ENCODE measurements at regions not wholly inside any gene's neighbourhood (a gene's known extent, or its start where the extent isn't known, plus 50 kb on each side); places are given as distances from the start of the nearest gene placed in this dataset.

DNA sequence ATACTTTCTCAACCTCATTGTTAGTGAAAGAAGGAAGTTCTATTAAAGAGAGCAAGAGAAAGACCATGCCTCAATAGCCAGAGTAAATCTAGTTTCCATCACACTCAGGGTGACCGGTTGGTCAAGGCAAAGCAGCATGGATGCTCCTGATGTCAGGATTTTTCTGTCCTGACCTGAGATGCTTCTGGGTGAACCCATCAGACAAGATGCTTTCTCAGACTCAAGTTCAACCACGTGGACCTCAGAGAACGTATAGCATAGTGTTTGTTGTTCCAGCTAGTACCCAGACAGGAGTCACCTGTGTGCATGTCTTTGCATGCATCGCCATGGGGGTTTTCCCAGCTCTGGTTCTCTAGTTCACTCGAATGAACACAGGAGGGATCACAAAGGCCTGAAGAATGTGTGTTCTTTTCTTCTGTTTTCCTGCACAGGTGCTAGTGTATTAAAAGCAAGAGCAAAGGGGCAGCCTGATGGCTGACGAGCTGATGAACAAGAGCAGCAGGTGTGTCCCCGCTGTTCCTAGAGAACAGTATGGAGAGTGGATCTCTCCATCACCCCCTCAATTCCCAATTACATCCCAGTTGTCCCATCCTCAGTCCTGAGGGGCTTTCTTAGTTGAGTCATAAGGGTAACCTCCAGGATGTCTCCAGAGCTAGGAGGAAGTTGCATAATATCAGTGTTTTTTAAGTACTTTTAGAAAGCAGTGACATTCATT, 110.5 kb upstream of the ENPP6 start:
- H3K27me3 Mint-ChIP-seq (ENCODE audit: low read depth): no peaks in the 10 kb centered on the region
- peaks cover 35% of the 10 kb centered on the region for H3K4me1 Mint-ChIP-seq
- H3K36me3 Mint-ChIP-seq: no peaks in the 10 kb centered on the region
- TF ChIP-seq, protein P1, sequence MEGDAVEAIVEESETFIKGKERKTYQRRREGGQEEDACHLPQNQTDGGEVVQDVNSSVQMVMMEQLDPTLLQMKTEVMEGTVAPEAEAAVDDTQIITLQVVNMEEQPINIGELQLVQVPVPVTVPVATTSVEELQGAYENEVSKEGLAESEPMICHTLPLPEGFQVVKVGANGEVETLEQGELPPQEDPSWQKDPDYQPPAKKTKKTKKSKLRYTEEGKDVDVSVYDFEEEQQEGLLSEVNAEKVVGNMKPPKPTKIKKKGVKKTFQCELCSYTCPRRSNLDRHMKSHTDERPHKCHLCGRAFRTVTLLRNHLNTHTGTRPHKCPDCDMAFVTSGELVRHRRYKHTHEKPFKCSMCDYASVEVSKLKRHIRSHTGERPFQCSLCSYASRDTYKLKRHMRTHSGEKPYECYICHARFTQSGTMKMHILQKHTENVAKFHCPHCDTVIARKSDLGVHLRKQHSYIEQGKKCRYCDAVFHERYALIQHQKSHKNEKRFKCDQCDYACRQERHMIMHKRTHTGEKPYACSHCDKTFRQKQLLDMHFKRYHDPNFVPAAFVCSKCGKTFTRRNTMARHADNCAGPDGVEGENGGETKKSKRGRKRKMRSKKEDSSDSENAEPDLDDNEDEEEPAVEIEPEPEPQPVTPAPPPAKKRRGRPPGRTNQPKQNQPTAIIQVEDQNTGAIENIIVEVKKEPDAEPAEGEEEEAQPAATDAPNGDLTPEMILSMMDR (IDR thresholded peaks at IDR 0.05; ENCODE audit: unreplicated experiment): no peak
- no peak overlapping the region for H3K4me3 Mint-ChIP-seq
- no peaks in the 10 kb centered on the region for H3K9me3 Mint-ChIP-seq
- H3K27ac Mint-ChIP-seq: peak overlapping the region; percentile 71
- DNase-seq (ENCODE audit: low spot score in 2 of 2, unreplicated experiment in 2 of 2): no peak

DNA sequence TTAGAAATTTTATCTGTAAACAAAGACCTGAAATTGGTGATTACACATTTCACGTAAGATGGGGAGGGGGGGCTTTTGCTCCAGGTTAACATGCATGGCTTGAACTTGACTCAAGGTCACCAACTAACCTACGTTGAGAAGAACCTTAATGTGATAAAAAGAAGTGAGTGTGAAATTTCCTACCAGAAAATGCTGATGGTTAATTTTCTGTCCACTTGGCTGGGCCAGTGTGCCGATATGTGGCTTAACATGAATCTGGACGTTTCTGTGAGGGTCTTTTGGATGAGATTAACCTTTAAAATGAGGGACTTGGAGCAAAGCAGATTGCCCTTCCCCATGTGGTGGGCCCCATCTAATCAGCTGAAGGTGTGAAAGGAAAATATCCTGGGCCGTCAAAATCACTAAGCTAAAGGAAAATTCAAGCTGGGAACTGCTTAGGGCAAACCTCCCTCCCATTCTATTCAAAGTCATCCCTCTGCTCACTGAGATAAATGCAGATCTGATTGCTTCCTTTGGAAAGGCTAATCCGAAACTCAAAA, 107.3 kb upstream of the ENPP6 start:
- H3K4me3 Mint-ChIP-seq: no peak overlapping the region
- H3K36me3 Mint-ChIP-seq: no peaks in the 10 kb centered on the region
- no peak for DNase-seq (ENCODE audit: low spot score in 2 of 2, unreplicated experiment in 2 of 2)
- TF ChIP-seq, protein P1 (IDR thresholded peaks at IDR 0.05; ENCODE audit: unreplicated experiment): no peak
- H3K4me1 Mint-ChIP-seq: peaks cover 14% of the 10 kb centered on the region
- no peaks in the 10 kb centered on the region for H3K27me3 Mint-ChIP-seq (ENCODE audit: low read depth)
- H3K27ac Mint-ChIP-seq: no peak overlapping the region
- H3K9me3 Mint-ChIP-seq: no peaks in the 10 kb centered on the region

DNA sequence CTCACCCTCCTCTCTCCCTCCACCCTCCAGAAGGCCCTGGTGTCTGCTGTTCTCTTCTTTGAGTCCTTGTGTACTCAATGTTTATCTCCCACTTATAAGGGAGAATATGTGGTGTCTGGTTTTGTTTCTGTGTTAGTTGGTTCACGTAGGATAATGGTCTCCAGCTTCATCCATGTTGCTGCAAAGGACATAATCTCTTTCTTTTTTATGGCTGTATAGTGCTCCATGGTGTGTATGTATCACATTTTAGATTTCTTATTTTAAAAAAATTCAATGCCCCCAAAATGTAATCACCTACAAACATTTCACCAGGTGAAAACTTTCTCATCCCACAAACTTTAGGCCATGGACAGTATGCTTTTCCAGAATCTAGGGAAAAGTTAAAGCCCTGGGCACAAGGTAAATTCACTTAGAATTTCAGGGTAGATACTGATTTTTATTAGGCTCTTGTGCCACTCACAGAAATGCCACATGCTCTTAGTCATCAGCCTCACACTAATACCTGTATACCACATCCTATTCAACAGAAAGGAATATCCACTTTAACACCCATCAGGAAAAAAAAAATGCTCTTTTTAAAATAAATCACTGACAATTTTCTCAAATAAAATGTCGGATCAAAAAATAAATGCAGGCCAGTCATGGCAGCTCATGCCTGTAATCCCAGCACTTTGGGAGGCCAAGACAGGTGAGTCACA, 104.8 kb upstream of the ENPP6 start:
- no peaks in the 10 kb centered on the region for H3K27me3 Mint-ChIP-seq (ENCODE audit: low read depth)
- no peaks in the 10 kb centered on the region for H3K36me3 Mint-ChIP-seq
- H3K27ac Mint-ChIP-seq: no peak overlapping the region
- TF ChIP-seq, protein P1 (IDR thresholded peaks at IDR 0.05; ENCODE audit: unreplicated experiment): no peak
- H3K4me1 Mint-ChIP-seq: no peaks in the 10 kb centered on the region
- H3K4me3 Mint-ChIP-seq: no peak overlapping the region
- DNase-seq (ENCODE audit: low spot score in 2 of 2, unreplicated experiment in 2 of 2): no peak
- no peaks in the 10 kb centered on the region for H3K9me3 Mint-ChIP-seq

DNA sequence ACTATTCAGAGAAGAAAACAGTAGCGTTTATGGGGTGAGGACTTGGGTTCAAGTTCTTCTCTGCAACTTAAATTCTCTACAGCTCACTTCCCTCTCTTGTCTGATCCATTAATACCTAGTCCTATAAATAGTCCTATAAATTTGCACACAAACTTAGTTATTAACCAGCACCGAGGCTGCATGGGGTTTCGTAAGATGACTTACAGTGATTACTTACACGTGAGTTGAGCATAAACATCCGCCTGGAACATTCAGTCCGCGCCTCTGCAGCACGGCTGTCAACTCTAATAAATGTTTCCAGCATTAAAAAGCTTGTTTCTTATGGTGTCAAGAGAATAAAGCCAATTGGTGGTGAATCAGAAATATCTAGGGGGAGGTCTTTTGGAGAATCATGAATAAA, 103.0 kb upstream of the ENPP6 start:
- DNase-seq (ENCODE audit: low spot score in 2 of 2, unreplicated experiment in 2 of 2): no peak
- Mint-ChIP-seq H3K4me1 (no peaks in the 10 kb centered on the region), H3K4me3 (no peak overlapping the region), H3K9me3 (no peaks in the 10 kb centered on the region), H3K27me3 (ENCODE audit: low read depth) (no peaks in the 10 kb centered on the region), H3K27ac (no peak overlapping the region), H3K36me3 (no peaks in the 10 kb centered on the region)
- TF ChIP-seq, protein P1 (IDR thresholded peaks at IDR 0.05; ENCODE audit: unreplicated experiment): no peak

DNA sequence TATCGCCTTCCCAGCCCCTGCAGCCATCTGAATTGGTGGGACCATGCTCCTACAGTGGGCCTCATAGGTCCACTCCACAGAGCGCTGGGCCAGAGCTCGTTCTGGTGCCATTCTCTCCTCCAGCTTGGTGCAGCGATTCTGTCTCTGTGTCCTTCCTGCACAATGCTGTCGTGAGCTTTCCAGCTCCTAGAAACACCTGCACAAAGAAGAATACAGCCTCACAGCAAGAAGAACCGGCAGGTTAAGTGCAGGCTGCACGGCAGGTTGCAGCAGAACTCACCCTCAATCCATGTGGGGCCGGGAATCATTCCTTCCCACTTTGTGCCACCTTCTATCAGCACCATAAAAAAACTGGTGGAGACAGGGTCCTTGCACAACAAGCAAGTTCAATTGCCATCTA, 101.2 kb upstream of the ENPP6 start:
- Mint-ChIP-seq H3K4me3 (no peak overlapping the region), H3K4me1 (no peaks in the 10 kb centered on the region), H3K27me3 (ENCODE audit: low read depth) (no peaks in the 10 kb centered on the region), H3K9me3 (no peaks in the 10 kb centered on the region), H3K27ac (no peak overlapping the region), H3K36me3 (no peaks in the 10 kb centered on the region)
- TF ChIP-seq, protein P1 (IDR thresholded peaks at IDR 0.05; ENCODE audit: unreplicated experiment): no peak
- DNase-seq (ENCODE audit: low spot score in 2 of 2, unreplicated experiment in 2 of 2): no peak
